ENCODE measurements at regions not wholly inside any gene's neighbourhood (a gene's known extent, or its start where the extent isn't known, plus 50 kb on each side); places are given as distances from the start of the nearest gene placed in this dataset.

- TF ChIP-seq CTCF (optimal IDR thresholded peaks at IDR 0.05 in 1 of 3, IDR thresholded peaks at IDR 0.05 in 1 of 3, conservative IDR thresholded peaks at IDR 0.05 in 1 of 3; ENCODE audit: extremely low read depth in 1 of 3, insufficient read depth in 2 of 3, low read length in 3 of 3) (no peak), EZH2 (IDR thresholded peaks at IDR 0.05; ENCODE audit: low read length) (no peak)
Measured at GRCh38 chr22:34761111-34761510, 304.8 kb upstream of the ISX start.

Measured in keratinocyte (primary cell).